ENCODE measurements at regions not wholly inside any gene's neighbourhood (a gene's known extent, or its start where the extent isn't known, plus 50 kb on each side); places are given as distances from the start of the nearest gene placed in this dataset.

GRCh38 chr2:192828947-192829346 is 634.2 kb upstream of the TMEFF2 start:
- BruUV-seq (replicated peaks), result no TSS peak
- intact Hi-C loops (cut with micrococcal nuclease), result no loop called here

More at GRCh38 chr2:192828947-192829346, 634.2 kb upstream of the TMEFF2 start:
- POLR2A ChIA-PET, result no interaction called here
- Histone ChIP-seq H3K9me3 (replicated peaks; ENCODE audit: control insufficient read depth, insufficient read depth, low read length) (peaks cover 1% of the 10 kb centered on the region), H3K9ac (replicated peaks; ENCODE audit: extremely low read depth, insufficient read depth, low read length) (no peak overlapping the region), H3K79me2 (ENCODE audit: control insufficient read depth, insufficient read depth, low read length) (no peaks in the 10 kb centered on the region), H3K4me3 (replicated peaks in 1 of 3; ENCODE audit: insufficient read depth in 1 of 3, low read depth in 1 of 3, low read length in 3 of 3) (no peak overlapping the region), H3K27ac (ENCODE audit: insufficient read depth, low read depth, low read length) (no peak overlapping the region), H3K9me1 (replicated peaks; ENCODE audit: control insufficient read depth, extremely low read depth, insufficient read depth, low read length) (no peaks in the 10 kb centered on the region), H2AFZ (ENCODE audit: low read depth, low read length) (no peak overlapping the region), H3K36me3 (ENCODE audit: control insufficient read depth in 2 of 2, extremely low read depth in 1 of 2, insufficient read depth in 2 of 2, low read length in 2 of 2) (no peaks in the 10 kb centered on the region), H3K4me2 (ENCODE audit: insufficient read depth, low read length) (no peak overlapping the region), H3K27me3 (ENCODE audit: control insufficient read depth in 2 of 2, insufficient read depth in 2 of 2, low read length in 2 of 2) (no peaks in the 10 kb centered on the region), H3K4me1 (ENCODE audit: control insufficient read depth, extremely low read depth, insufficient read depth, low read length) (no peaks in the 10 kb centered on the region), H4K20me1 (replicated peaks; ENCODE audit: control insufficient read depth, extremely low read depth, insufficient read depth, low read length) (no peaks in the 10 kb centered on the region)
- CTCF ChIA-PET, result interaction anchor here (0.6 kb wide), 1 partner anchor 9 kb away, joined by 3 read pairs; no protein-coding TSS in a partner anchor
- dilution Hi-C loops (cut with MboI; ENCODE audit: extremely low pct_ligation_motif_present, low sequenced_read_pairs), result no loop called here
- TF ChIP-seq GATA2 (IDR thresholded peaks at IDR 0.05; ENCODE audit: insufficient read depth, insufficient read length, low read depth, low read length), result no peak
- TF ChIP-seq POLR2A (IDR thresholded peaks at IDR 0.05; ENCODE audit: low read depth, low read length), result no peak
- TF ChIP-seq, protein P1, sequence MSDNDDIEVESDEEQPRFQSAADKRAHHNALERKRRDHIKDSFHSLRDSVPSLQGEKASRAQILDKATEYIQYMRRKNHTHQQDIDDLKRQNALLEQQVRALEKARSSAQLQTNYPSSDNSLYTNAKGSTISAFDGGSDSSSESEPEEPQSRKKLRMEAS (IDR thresholded peaks at IDR 0.05; ENCODE audit: insufficient read depth, insufficient read length), result no peak
- TF ChIP-seq POLR2AphosphoS5 (IDR thresholded peaks at IDR 0.05; ENCODE audit: insufficient read depth, low read depth, low read length), result no peak
- TF ChIP-seq JUN (IDR thresholded peaks at IDR 0.05; ENCODE audit: borderline replicate concordance, insufficient read depth, insufficient read length, low read depth), result no peak
- TF ChIP-seq FOS (IDR thresholded peaks at IDR 0.05; ENCODE audit: borderline replicate concordance, insufficient read depth, low read length), result no peak
- no peak for TF ChIP-seq MYC (IDR thresholded peaks at IDR 0.05; ENCODE audit: low read depth, low read length)
- TF ChIP-seq EZH2 (IDR thresholded peaks at IDR 0.05; ENCODE audit: borderline replicate concordance, low read depth, low read length, severe bottlenecking), result no peak
- TF ChIP-seq, protein P2, sequence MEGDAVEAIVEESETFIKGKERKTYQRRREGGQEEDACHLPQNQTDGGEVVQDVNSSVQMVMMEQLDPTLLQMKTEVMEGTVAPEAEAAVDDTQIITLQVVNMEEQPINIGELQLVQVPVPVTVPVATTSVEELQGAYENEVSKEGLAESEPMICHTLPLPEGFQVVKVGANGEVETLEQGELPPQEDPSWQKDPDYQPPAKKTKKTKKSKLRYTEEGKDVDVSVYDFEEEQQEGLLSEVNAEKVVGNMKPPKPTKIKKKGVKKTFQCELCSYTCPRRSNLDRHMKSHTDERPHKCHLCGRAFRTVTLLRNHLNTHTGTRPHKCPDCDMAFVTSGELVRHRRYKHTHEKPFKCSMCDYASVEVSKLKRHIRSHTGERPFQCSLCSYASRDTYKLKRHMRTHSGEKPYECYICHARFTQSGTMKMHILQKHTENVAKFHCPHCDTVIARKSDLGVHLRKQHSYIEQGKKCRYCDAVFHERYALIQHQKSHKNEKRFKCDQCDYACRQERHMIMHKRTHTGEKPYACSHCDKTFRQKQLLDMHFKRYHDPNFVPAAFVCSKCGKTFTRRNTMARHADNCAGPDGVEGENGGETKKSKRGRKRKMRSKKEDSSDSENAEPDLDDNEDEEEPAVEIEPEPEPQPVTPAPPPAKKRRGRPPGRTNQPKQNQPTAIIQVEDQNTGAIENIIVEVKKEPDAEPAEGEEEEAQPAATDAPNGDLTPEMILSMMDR (IDR thresholded peaks at IDR 0.05; ENCODE audit: extremely low read depth in 1 of 2, insufficient read depth in 1 of 2, low read depth in 1 of 2, low read length in 2 of 2), result no peak
- no peak for DNase-seq (ENCODE audit: low read depth, low spot score)
- no peak for FAIRE-seq

Measured in endothelial cell of umbilical vein (primary cell).